Chondrocyte (in vitro differentiated cells): ENCODE measurements at regions not wholly inside any gene's neighbourhood (a gene's known extent, or its start where the extent isn't known, plus 50 kb on each side); places are given as distances from the start of the nearest gene placed in this dataset.
"Not testable (repeated sequence)": the region's sequence is repeated elsewhere in the genome, so short reads cannot be mapped to it uniquely, and the experiment has no call there.

ENCODE experiments used
- DNase-seq: peaks from one replicate; pipeline ENCODE4 v3.0.0; 2021; ENCODE audit warnings: mixed read lengths, low spot score
- H3K27ac Mint-ChIP-seq: one replicate; pipeline ENCODE4 v1.8.0; 2021; ENCODE audit warnings: mild to moderate bottlenecking, moderate library complexity, mixed read lengths; ENCODE audit not compliant: unreplicated experiment
- H3K27me3 Mint-ChIP-seq: 2 replicates; pipeline ENCODE4 v1.8.0; 2021; ENCODE audit warnings: low read depth, mixed read lengths
- H3K36me3 Mint-ChIP-seq: 2 replicates; pipeline ENCODE4 v1.8.0; 2021; ENCODE audit warnings: low read depth, mixed read lengths
- H3K4me1 Mint-ChIP-seq: 2 replicates; pipeline ENCODE4 v1.8.0; 2021; ENCODE audit warnings: low read depth, mild to moderate bottlenecking, mixed read lengths
- H3K4me3 Mint-ChIP-seq: one replicate; pipeline ENCODE4 v1.8.0; 2021; ENCODE audit warnings: mild to moderate bottlenecking, moderate library complexity, mixed read lengths; ENCODE audit not compliant: unreplicated experiment
- H3K9me3 Mint-ChIP-seq: 2 replicates; pipeline ENCODE4 v1.8.0; 2021; ENCODE audit warnings: low read depth, mixed read lengths
- CTCF ChIP-seq: fragments of 200-600 bp; sonication (generic); IDR thresholded peaks from 2 replicates; pipeline ENCODE4 v1.5.0; 2021; ENCODE audit warnings: antibody characterized with exemption, mild to moderate bottlenecking, moderate library complexity

GRCh38 chr2:184190725-184191124 is 407.6 kb upstream of the ZNF804A start:
- TF ChIP-seq CTCF: no peak
- no peaks in the 10 kb centered on the region for H3K9me3 Mint-ChIP-seq
- H3K27ac Mint-ChIP-seq: no peak overlapping the region
- H3K4me1 Mint-ChIP-seq: no peaks in the 10 kb centered on the region
- no peak overlapping the region for H3K4me3 Mint-ChIP-seq
- H3K27me3 Mint-ChIP-seq: no peaks in the 10 kb centered on the region
- no peak for DNase-seq
- H3K36me3 Mint-ChIP-seq: no peaks in the 10 kb centered on the region

DNA sequence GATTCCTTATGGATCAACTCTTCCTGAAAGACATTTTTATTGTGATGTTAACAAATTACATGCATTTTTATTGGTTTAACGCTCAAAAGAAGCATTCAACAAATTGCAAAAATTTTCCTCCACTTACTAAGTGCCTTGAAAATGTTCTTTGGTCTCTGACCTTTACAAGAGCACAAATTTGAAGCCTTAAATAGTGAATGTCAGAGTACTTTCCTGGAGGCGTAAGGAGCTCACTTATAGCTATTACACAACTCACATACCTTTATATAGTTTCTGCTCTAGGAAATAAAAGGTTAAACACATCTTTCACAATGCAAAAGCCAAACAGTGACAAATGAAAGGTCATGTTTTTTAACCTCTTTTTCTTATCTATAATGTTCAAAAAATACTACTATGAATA is 405.7 kb upstream of the ZNF804A start:
- no peak overlapping the region for H3K4me3 Mint-ChIP-seq
- TF ChIP-seq CTCF: no peak
- H3K9me3 Mint-ChIP-seq: no peaks in the 10 kb centered on the region
- H3K36me3 Mint-ChIP-seq: no peaks in the 10 kb centered on the region
- H3K27ac Mint-ChIP-seq: no peak overlapping the region
- no peak for DNase-seq
- H3K27me3 Mint-ChIP-seq: no peaks in the 10 kb centered on the region
- H3K4me1 Mint-ChIP-seq: no peaks in the 10 kb centered on the region

GRCh38 chr2:184197413-184197812 is 400.9 kb upstream of the ZNF804A start:
- no peak for DNase-seq
- no peaks in the 10 kb centered on the region for H3K9me3 Mint-ChIP-seq
- H3K4me3 Mint-ChIP-seq: no peak overlapping the region
- TF ChIP-seq CTCF: no peak
- H3K27me3 Mint-ChIP-seq: no peaks in the 10 kb centered on the region
- no peaks in the 10 kb centered on the region for H3K36me3 Mint-ChIP-seq
- H3K4me1 Mint-ChIP-seq: no peaks in the 10 kb centered on the region
- no peak overlapping the region for H3K27ac Mint-ChIP-seq

- not testable (repeated sequence) for DNase-seq, H3K36me3 Mint-ChIP-seq, H3K27me3 Mint-ChIP-seq, H3K4me3 Mint-ChIP-seq, H3K27ac Mint-ChIP-seq, H3K4me1 Mint-ChIP-seq, H3K9me3 Mint-ChIP-seq
These were observed 399.5 kb upstream of the ZNF804A start for GRCh38 chr2:184198791-184199190.

DNA sequence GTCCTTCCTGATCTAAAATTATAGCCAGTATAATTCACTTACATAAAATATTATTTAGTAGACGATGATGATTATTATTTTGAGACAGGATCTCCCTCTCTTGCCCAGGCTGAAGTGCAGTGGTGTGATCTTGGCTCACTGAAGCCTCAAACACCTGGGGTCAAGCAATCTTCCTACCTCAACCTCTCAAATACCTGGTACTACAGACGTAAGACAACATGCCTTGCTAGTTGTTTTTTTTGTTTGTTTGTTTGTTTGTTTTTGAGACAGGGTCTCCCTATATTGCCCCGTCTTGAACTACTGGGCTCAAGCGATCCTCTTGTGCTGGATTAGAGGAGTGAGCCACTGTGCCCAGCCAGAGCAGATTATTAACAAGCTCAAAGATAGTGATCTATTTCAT is 399.1 kb upstream of the ZNF804A start:
- Mint-ChIP-seq H3K4me3 (no peak overlapping the region), H3K27me3 (no peaks in the 10 kb centered on the region), H3K27ac (no peak overlapping the region), H3K9me3 (no peaks in the 10 kb centered on the region), H3K36me3 (no peaks in the 10 kb centered on the region), H3K4me1 (no peaks in the 10 kb centered on the region)
- no peak for TF ChIP-seq CTCF
- no peak for DNase-seq

DNA sequence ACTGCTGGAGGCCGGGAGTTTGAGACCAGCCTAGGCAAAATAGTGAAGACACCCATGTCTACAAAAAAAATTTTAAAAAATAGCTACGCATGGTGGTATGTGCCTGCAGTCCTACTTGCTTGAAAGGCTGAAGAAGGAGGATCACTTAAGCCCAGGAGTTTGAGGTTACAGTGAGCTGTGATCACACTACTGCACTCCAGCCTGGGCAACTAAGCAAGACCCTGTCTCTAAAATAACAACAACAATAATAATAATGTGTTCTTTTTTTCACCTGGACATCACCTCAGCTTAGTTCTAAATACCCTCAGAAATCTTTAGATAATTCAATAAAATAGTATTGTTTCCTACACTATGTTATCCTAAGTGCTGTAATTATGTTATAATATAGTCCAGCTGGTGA is 397.1 kb upstream of the ZNF804A start:
- Mint-ChIP-seq H3K27me3 (no peaks in the 10 kb centered on the region), H3K4me1 (no peaks in the 10 kb centered on the region), H3K4me3 (no peak overlapping the region), H3K36me3 (no peaks in the 10 kb centered on the region), H3K9me3 (no peaks in the 10 kb centered on the region), H3K27ac (no peak overlapping the region)
- no peak for TF ChIP-seq CTCF
- DNase-seq: no peak
